K562 (cell line): ENCODE measurements at regions not wholly inside any gene's neighbourhood (a gene's known extent, or its start where the extent isn't known, plus 50 kb on each side); places are given as distances from the start of the nearest gene placed in this dataset.
A peak's percentile ranks its signal among the peaks of the same experiment; 100 is the strongest.

ENCODE experiments used
- ATAC-seq: fragments of 200-7000 bp; cut with Tn5 transposase; 3 replicates; pipeline ENCODE4 v1.9.1; 2020; ENCODE audit warnings: moderate library complexity
- BruUV-seq: library from RNA; stranded (reverse); fragments of 400-500 nt; replicated peaks from 2 replicates; lab custom pipeline; 2021; lab: Mats Ljungman, UMichigan
- CTCF ChIA-PET: fragments of 300-600 bp; formaldehyde crosslinking; extraction: SDS; loops from one replicate; lab custom pipeline; 2021; ENCODE audit warnings: low intra/inter-chr PET ratio; lab: Yijun Ruan, JAX
- POLR2A ChIA-PET: fragments of 300-600, 350-650 bp; sonication (Branson Sonifier 250); formaldehyde crosslinking; extraction: SDS; loops from one replicate; lab custom pipeline; 2021; ENCODE audit warnings: antibody characterized with exemption, inconsistent platforms; lab: Yijun Ruan, JAX
- DNase-seq, 4 experiments: peaks; one replicate each; pipeline versions ENCODE4 v3.0.0 to v3.0.0-alpha.2; 2011 to 2018; ENCODE audit warnings: low spot score in 3 of 4, mixed read lengths in 3 of 4; ENCODE audit errors: extremely low read depth in 1 of 4
- FAIRE-seq: peaks from 2 replicates; lab custom pipeline; 2011; peaks lifted over from hg19 to GRCh38; lab: Jason Lieb, UNC
- H2AFZ ChIP-seq: 2 replicates; pipeline ENCODE4 v1.6.0; 2011; ENCODE audit warnings: low read depth, low read length, control low read depth, inconsistent platforms
- H3K27ac ChIP-seq: fragments of 200-600 bp; 3 replicates; pipeline ENCODE4 v1.8.0; 2011; ENCODE audit warnings: low read depth, mild to moderate bottlenecking, control low read depth, inconsistent platforms, low read length, moderate library complexity, mixed read lengths; ENCODE audit errors: extremely low read depth
- H3K27me3 ChIP-seq, 2 experiments: fragments of 300-600 bp in 1 of 2; 2 replicates in 1 of 2; 3 replicates in 1 of 2; pipeline versions ENCODE4 v1.6.0 to v1.8.0; 2011; ENCODE audit warnings: inconsistent platforms in 2 of 2, low read length in 2 of 2, mild to moderate bottlenecking in 1 of 2, mixed read lengths in 1 of 2, moderate library complexity in 1 of 2; ENCODE audit not compliant: control insufficient read depth in 2 of 2, insufficient read depth in 2 of 2
- H3K36me3 ChIP-seq: fragments of 300-600 bp; 3 replicates; pipeline ENCODE4 v1.8.0; 2011; ENCODE audit warnings: mild to moderate bottlenecking, low read length, inconsistent platforms; ENCODE audit not compliant: control insufficient read depth, insufficient read depth
- H3K4me1 ChIP-seq, 2 experiments: fragments of 200-600 bp in 1 of 2; replicated peaks in 1 of 2; 2 replicates in 1 of 2; 3 replicates in 1 of 2; pipeline versions ENCODE4 v1.5.1 to v1.8.0; 2011; ENCODE audit warnings: inconsistent platforms in 2 of 2, low read length in 2 of 2, mild to moderate bottlenecking in 1 of 2, mixed read lengths in 1 of 2, moderate library complexity in 1 of 2; ENCODE audit not compliant: control insufficient read depth in 2 of 2, insufficient read depth in 2 of 2
- H3K4me2 ChIP-seq: 2 replicates; pipeline ENCODE4 v1.6.1; 2011; ENCODE audit warnings: low read length, control low read depth, inconsistent platforms, mixed read lengths; ENCODE audit not compliant: insufficient read depth
- H3K4me3 ChIP-seq: fragments of 200-600 bp; sonication (generic), shearing (Covaris generic); 2 replicates; pipeline ENCODE4 v1.5.1; 2016; ENCODE audit warnings: control low read depth, inconsistent platforms
- H3K79me2 ChIP-seq: fragments of 200-600 bp; 3 replicates; pipeline ENCODE4 v1.8.0; 2011; ENCODE audit warnings: low read length, inconsistent platforms; ENCODE audit not compliant: control insufficient read depth, insufficient read depth
- H3K9ac ChIP-seq, 2 experiments: 2 replicates each; pipeline versions ENCODE4 v1.6.0 to v1.6.1; 2011; ENCODE audit warnings: low read depth in 2 of 2, low read length in 2 of 2, control low read depth in 1 of 2, inconsistent platforms in 1 of 2, mild to moderate bottlenecking in 1 of 2, mixed read lengths in 1 of 2; ENCODE audit not compliant: insufficient read depth in 1 of 2
- H3K9me1 ChIP-seq: one replicate; pipeline ENCODE4 v1.6.0; 2011; ENCODE audit warnings: inconsistent platforms, mild to moderate bottlenecking, low read length, moderate library complexity; ENCODE audit not compliant: control insufficient read depth, insufficient read depth
- H3K9me3 ChIP-seq: replicated peaks from 2 replicates; pipeline ENCODE4 v1.5.1; 2011; ENCODE audit warnings: low read depth, low read length, inconsistent platforms; ENCODE audit not compliant: control insufficient read depth, insufficient read depth
- H4K20me1 ChIP-seq: replicated peaks from 2 replicates; pipeline ENCODE4 v1.6.1; 2011; ENCODE audit warnings: low read length, inconsistent platforms, mixed read lengths; ENCODE audit not compliant: control insufficient read depth, insufficient read depth
- ARID3A ChIP-seq: IDR thresholded peaks from 2 replicates; pipeline ENCODE4 v1.6.1; 2012; ENCODE audit warnings: low read depth, low read length, improper control_type of control experiment, borderline replicate concordance
- GATAD2A ChIP-seq: fragments of 450-650 bp; IDR thresholded peaks from 2 replicates; pipeline ENCODE4 v1.6.1; 2017
- LEF1 ChIP-seq: fragments of 450-650 bp; IDR thresholded peaks from 2 replicates; pipeline ENCODE4 v1.6.1; 2016; ENCODE audit warnings: mild to moderate bottlenecking
- MTA1 ChIP-seq: fragments of 450-650 bp; IDR thresholded peaks from 2 replicates; pipeline ENCODE4 v1.6.1; 2017; ENCODE audit warnings: borderline replicate concordance
- ZHX1 ChIP-seq: fragments of 150-350 bp; conservative IDR thresholded peaks from 2 replicates; pipeline ENCODE4 v1.6.1; 2014; ENCODE audit warnings: low read length
- ZNF133 ChIP-seq: fragments of 250-450 bp; sonication (Bioruptor Pico); IDR thresholded peaks from 2 replicates; pipeline ENCODE4 v1.4.0; 2020; ENCODE audit warnings: mild to moderate bottlenecking
- ZNF146 ChIP-seq: IDR thresholded peaks from one replicate; pipeline ENCODE4 v1.6.1; 2018; ENCODE audit warnings: missing compliant biosample characterization; ENCODE audit not compliant: unreplicated experiment
- ZNF592 ChIP-seq: fragments of 450-650 bp; IDR thresholded peaks from 2 replicates; pipeline ENCODE4 v1.6.1; 2017; ENCODE audit warnings: antibody characterized with exemption, mild to moderate bottlenecking
- WGBS: fragments of 100-300 bp; shearing (Covaris generic); methylation state at CpG from one replicate; pipeline ENCODE4 v1.1.6; 2016; ENCODE audit warnings: low coverage, mixed read lengths; ENCODE audit not compliant: insufficient coverage; ENCODE audit errors: missing lambda C conversion rate; 5-methylcytosine and 5-hydroxymethylcytosine counted together
- in situ Hi-C: fragments of 300-500 bp; cut with MboI; formaldehyde crosslinking; loops from 4 replicates; pipeline ENCODE4 v1.15.0; 2018; ENCODE audit warnings: inconsistent platforms, mixed read lengths
- intact Hi-C: fragments of 100-400 bp; cut with micrococcal nuclease; formaldehyde crosslinking; loops from 2 replicates; pipeline ENCODE4 v1.14.2; 2022
- TF ChIP-seq, protein P1 (sequence below), 3 experiments: IDR thresholded peaks in 2 of 3; conservative IDR thresholded peaks in 1 of 3; 2 replicates each; pipeline ENCODE4 v1.5.1; 2011 to 2012; ENCODE audit warnings: low read length in 3 of 3, mild to moderate bottlenecking in 3 of 3, control low read depth in 2 of 3, improper control_type of control experiment in 1 of 3, inconsistent platforms in 1 of 3, low read depth in 1 of 3, mixed read lengths in 1 of 3, moderate library complexity in 1 of 3; ENCODE audit not compliant: insufficient read depth in 2 of 3

GRCh38 chr3:44061961-44062360 is 179.7 kb upstream of the TOPAZ1 start (continued):
- TF ChIP-seq ZNF592 (no peak), ZNF133 (CRISPR knock-in tag) (no peak)

- in situ Hi-C loops (no loop called here), intact Hi-C loops (no loop called here)
- no peaks in the 10 kb centered on the region for H3K9me1 ChIP-seq
- FAIRE-seq (no peak), DNase-seq (peak in 1 of 4 experiments; percentile 16), ATAC-seq (peak; percentile 68)
- POLR2A ChIA-PET, result interaction anchor here (1.7 kb wide), 1 partner anchor 11 kb away, joined by 3 read pairs; no protein-coding TSS in a partner anchor
- no peak overlapping the region for H3K9ac ChIP-seq
- H3K27ac ChIP-seq, result no peak overlapping the region
- H3K4me2 ChIP-seq, result no peak overlapping the region
- no peaks in the 10 kb centered on the region; a peak in 1 of 5 replicates for H3K4me1 ChIP-seq
- 2% methylated on average over 10 of the region's 10 CpGs for WGBS
- H2AFZ ChIP-seq, result no peak overlapping the region
- no peak overlapping the region for H3K4me3 ChIP-seq
- BruUV-seq, result no TSS peak
- CTCF ChIA-PET, result no interaction called here
- no peaks in the 10 kb centered on the region for H3K36me3 ChIP-seq
- no peaks in the 10 kb centered on the region for H3K9me3 ChIP-seq
- H3K79me2 ChIP-seq, result no peaks in the 10 kb centered on the region
- peaks cover 25 to 51% of the 10 kb centered on the region in 2 experiments; a peak in 4 of 5 replicates for H3K27me3 ChIP-seq
- H4K20me1 ChIP-seq, result no peaks in the 10 kb centered on the region
- TF ChIP-seq, protein P1, sequence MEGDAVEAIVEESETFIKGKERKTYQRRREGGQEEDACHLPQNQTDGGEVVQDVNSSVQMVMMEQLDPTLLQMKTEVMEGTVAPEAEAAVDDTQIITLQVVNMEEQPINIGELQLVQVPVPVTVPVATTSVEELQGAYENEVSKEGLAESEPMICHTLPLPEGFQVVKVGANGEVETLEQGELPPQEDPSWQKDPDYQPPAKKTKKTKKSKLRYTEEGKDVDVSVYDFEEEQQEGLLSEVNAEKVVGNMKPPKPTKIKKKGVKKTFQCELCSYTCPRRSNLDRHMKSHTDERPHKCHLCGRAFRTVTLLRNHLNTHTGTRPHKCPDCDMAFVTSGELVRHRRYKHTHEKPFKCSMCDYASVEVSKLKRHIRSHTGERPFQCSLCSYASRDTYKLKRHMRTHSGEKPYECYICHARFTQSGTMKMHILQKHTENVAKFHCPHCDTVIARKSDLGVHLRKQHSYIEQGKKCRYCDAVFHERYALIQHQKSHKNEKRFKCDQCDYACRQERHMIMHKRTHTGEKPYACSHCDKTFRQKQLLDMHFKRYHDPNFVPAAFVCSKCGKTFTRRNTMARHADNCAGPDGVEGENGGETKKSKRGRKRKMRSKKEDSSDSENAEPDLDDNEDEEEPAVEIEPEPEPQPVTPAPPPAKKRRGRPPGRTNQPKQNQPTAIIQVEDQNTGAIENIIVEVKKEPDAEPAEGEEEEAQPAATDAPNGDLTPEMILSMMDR (IDR thresholded peaks at IDR 0.05 in 2 of 3, conservative IDR thresholded peaks at IDR 0.05 in 1 of 3; ENCODE audit: insufficient read depth in 2 of 3, low read depth in 1 of 3, low read length in 3 of 3), result peak; percentile 25 to 32 (median 28); a peak in 3 of 6 replicates
- TF ChIP-seq GATAD2A, result no peak
- TF ChIP-seq ARID3A, result no peak
- no peak for TF ChIP-seq ZNF146 (CRISPR knock-in tag)
- no peak for TF ChIP-seq MTA1
- no peak for TF ChIP-seq LEF1
- no peak for TF ChIP-seq ZHX1
Observed at GRCh38 chr3:44065311-44066094, 176.2 kb upstream of the TOPAZ1 start.
